GM18502 (cell line): ENCODE measurements at regions not wholly inside any gene's neighbourhood (a gene's known extent, or its start where the extent isn't known, plus 50 kb on each side); places are given as distances from the start of the nearest gene placed in this dataset.

ENCODE experiments used
- ATAC-seq: cut with Tn5 transposase; IDR thresholded peaks from one replicate; pipeline ENCODE4 v1.9.1; 2021; ENCODE audit warnings: mild to moderate bottlenecking; ENCODE audit not compliant: unreplicated experiment, poor library complexity

DNA sequence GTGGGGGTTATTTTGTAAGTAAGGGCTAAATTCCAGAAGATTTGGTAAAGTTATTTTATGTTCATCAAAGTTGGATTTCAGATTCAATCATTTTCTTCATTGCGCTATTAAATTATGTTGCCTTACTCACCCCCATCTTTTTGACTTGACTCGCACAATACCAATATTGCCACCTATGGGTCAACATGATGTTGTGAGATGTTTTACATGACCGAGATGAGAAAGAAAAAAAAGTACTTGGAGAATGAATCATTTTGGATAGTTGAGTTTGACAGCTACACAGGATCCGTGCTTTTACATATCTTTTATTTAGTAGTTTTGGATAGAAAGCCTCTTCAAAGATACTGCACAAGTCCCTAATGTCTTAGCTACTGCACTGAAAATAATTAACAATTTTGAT, 224.2 kb upstream of the EMCN start:
- ATAC-seq = no peak

GRCh38 chr4:100739426-100739825, 221.6 kb upstream of the EMCN start:
- ATAC-seq = no peak

- peak; percentile 78 for ATAC-seq
Measured at GRCh38 chr4:100738196-100739165, 220.7 kb upstream of the EMCN start.

GRCh38 chr4:100736641-100737451, 219.0 kb upstream of the EMCN start:
- no peak for ATAC-seq

GRCh38 chr4:100728861-100729260, 211.0 kb upstream of the EMCN start:
- no peak for ATAC-seq

GRCh38 chr4:100722866-100723459, 205.1 kb upstream of the EMCN start:
- ATAC-seq = peak; percentile 77

GRCh38 chr4:100722133-100722532, 204.3 kb upstream of the EMCN start:
- no peak for ATAC-seq

DNA sequence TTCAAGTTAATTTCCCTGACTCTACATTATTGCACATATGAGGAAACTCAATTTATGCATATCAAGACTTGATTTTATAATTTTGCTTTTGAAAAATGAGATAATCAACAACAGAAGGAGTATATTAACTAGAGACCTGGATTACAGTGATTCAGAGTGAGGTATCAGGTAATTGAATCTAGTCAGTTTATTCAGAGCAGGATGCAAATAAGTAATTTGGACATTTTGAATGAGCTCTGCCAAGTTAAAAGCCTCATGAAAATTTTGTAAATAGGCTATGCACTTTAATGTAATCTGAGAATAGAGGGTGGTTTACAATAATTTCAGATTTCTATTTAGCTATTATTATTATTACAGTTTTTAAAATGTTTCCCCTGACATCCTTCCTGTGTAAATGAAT, 203.7 kb upstream of the EMCN start:
- no peak for ATAC-seq

DNA sequence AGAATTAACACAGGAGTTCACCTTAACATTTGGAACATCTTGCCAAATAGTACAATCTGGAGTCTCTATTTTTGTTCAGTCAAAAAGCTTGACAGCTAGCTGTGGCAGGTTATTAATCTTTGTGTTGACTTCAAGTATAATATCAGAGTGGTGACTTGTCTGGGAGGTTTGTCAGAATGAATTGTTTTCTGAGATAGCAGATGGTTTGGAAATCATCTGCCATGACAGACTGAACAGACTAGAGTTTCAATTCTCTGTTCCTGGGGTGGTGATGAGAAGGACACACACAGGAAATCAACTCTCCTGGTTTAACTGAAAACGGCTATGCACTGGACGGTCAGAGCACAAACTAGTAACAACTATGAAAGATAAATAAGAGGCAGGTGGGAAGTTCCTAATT, 203.3 kb upstream of the EMCN start:
- ATAC-seq = no peak

GRCh38 chr4:100716416-100716815, 198.6 kb upstream of the EMCN start:
- ATAC-seq = no peak

DNA sequence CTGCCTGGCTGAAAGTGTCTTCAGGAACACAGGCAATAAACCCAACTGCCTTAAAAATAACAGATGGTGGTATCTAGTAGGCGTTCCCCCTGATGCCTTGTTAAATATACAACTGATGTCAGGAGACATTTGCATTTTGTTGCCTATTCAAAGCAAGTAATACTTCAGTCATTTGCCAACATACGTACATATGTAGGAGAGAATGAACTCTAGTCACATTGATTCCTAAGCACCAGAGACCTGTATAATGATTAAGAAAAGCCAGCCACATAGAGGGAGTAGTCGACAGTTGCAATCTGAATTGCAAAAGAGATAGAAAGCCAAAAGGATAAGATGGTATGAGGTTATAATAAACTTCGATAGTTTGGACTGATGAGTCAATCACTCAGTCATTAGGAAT, 191.0 kb upstream of the EMCN start:
- no peak for ATAC-seq

GRCh38 chr4:100707786-100708185, 190.0 kb upstream of the EMCN start:
- no peak for ATAC-seq

- ATAC-seq = no peak
Measured at GRCh38 chr4:100696531-100696930, 178.7 kb upstream of the EMCN start.

GRCh38 chr4:100695871-100696270, 178.0 kb upstream of the EMCN start:
- ATAC-seq = no peak

GRCh38 chr4:100695039-100695654, 177.3 kb upstream of the EMCN start:
- no peak for ATAC-seq

GRCh38 chr4:100694467-100694866, 176.6 kb upstream of the EMCN start:
- ATAC-seq = no peak

- no peak for ATAC-seq
Measured at GRCh38 chr4:100690812-100691211, 173.0 kb upstream of the EMCN start.

DNA sequence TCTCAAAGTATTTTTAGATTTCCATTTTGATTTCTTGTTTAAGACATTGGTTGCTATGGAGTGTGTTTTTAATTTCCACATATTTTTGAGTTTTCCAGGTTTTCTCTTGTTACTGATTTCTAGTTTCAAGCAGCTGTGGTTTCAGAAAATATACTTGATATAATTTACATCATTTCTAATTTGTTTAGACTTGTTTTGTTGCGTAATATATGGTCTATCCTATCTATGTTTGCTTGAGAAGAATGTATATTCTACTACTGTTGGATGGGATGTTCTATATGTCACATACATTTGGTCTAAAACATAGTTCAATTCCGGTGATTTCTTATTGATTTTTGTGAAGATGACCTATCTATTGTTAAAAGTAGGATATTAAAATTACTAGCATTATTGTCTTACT, 170.5 kb upstream of the EMCN start:
- no peak for ATAC-seq

- no peak for ATAC-seq
Measured at GRCh38 chr4:100682477-100683218, 164.8 kb upstream of the EMCN start.

- no peak for ATAC-seq
Measured at GRCh38 chr4:100681289-100681688, 163.5 kb upstream of the EMCN start.
